Keratinocyte (primary cell): ENCODE measurements at regions not wholly inside any gene's neighbourhood (a gene's known extent, or its start where the extent isn't known, plus 50 kb on each side); places are given as distances from the start of the nearest gene placed in this dataset.
A peak's percentile ranks its signal among the peaks of the same experiment; 100 is the strongest.

ENCODE experiments used
- DNase-seq: peaks from one replicate; pipeline ENCODE4 v3.0.0-alpha.2; 2011; ENCODE audit warnings: low read depth, missing footprints, low spot score
- FAIRE-seq: peaks from 2 replicates; lab custom pipeline; 2011; peaks lifted over from hg19 to GRCh38; lab: Jason Lieb, UNC
- H2AFZ ChIP-seq: 2 replicates; pipeline ENCODE4 v1.6.0; 2012; ENCODE audit warnings: low read length, control low read depth, inconsistent platforms; ENCODE audit not compliant: control insufficient read depth
- H3K27ac ChIP-seq: 2 replicates; pipeline ENCODE4 v1.5.1; 2011; ENCODE audit warnings: low read length; ENCODE audit not compliant: control insufficient read depth, insufficient read depth
- H3K27me3 ChIP-seq: 3 replicates; pipeline ENCODE4 v1.6.0; 2011; ENCODE audit warnings: low read length; ENCODE audit not compliant: control insufficient read depth, insufficient read depth; ENCODE audit errors: extremely low read depth
- H3K36me3 ChIP-seq, 2 experiments: 2 replicates in 1 of 2; 3 replicates in 1 of 2; pipeline ENCODE4 v1.5.1; 2011; ENCODE audit warnings: low read length in 2 of 2, mild to moderate bottlenecking in 1 of 2; ENCODE audit not compliant: control insufficient read depth in 2 of 2, insufficient read depth in 2 of 2; ENCODE audit errors: extremely low read depth in 1 of 2
- H3K4me1 ChIP-seq: 3 replicates; pipeline ENCODE4 v1.5.1; 2011; ENCODE audit warnings: low read length; ENCODE audit not compliant: control insufficient read depth, insufficient read depth; ENCODE audit errors: extremely low read depth
- H3K4me2 ChIP-seq: 3 replicates; pipeline ENCODE4 v1.6.0; 2011; ENCODE audit warnings: low read depth, low read length; ENCODE audit not compliant: control insufficient read depth, insufficient read depth; ENCODE audit errors: extremely low read depth
- H3K4me3 ChIP-seq, 3 experiments: fragments of 200-600 bp in 1 of 3; sonication (generic) in 1 of 3; 2 replicates in 2 of 3; 3 replicates in 1 of 3; pipeline ENCODE4 v1.5.1; 2011 to 2016; ENCODE audit warnings: low read length in 3 of 3, mild to moderate bottlenecking in 3 of 3, control low read depth in 2 of 3, inconsistent platforms in 1 of 3, low read depth in 1 of 3, mixed read lengths in 1 of 3, mixed run types in 1 of 3, moderate library complexity in 1 of 3; ENCODE audit not compliant: control insufficient read depth in 2 of 3, insufficient read depth in 2 of 3; ENCODE audit errors: extremely low read depth in 1 of 3
- H3K79me2 ChIP-seq: 2 replicates; pipeline ENCODE4 v1.6.0; 2012; ENCODE audit warnings: low read length; ENCODE audit not compliant: control insufficient read depth, insufficient read depth
- H3K9ac ChIP-seq: 3 replicates; pipeline ENCODE4 v1.6.0; 2011; ENCODE audit warnings: low read length; ENCODE audit not compliant: control insufficient read depth, insufficient read depth; ENCODE audit errors: extremely low read depth
- H3K9me1 ChIP-seq: 3 replicates; pipeline ENCODE4 v1.6.0; 2011; ENCODE audit warnings: low read length; ENCODE audit not compliant: control insufficient read depth, insufficient read depth; ENCODE audit errors: extremely low read depth
- H3K9me3 ChIP-seq: 2 replicates; pipeline ENCODE4 v1.5.1; 2012; ENCODE audit warnings: low read depth, low read length; ENCODE audit not compliant: control insufficient read depth
- H4K20me1 ChIP-seq: 3 replicates; pipeline ENCODE4 v1.6.0; 2011; ENCODE audit warnings: low read length; ENCODE audit not compliant: control insufficient read depth, insufficient read depth; ENCODE audit errors: extremely low read depth
- EZH2 ChIP-seq: IDR thresholded peaks from one replicate; pipeline ENCODE4 v1.6.1; 2012; ENCODE audit warnings: inconsistent platforms, mild to moderate bottlenecking, low read length, moderate library complexity
- dilution Hi-C: fragments of 300-500 bp; cut with MboI; formaldehyde crosslinking; loops from one replicate; pipeline ENCODE4 v1.7.0; 2020; ENCODE audit warnings: low sequenced_read_pairs; ENCODE audit not compliant: extremely low pct_ligation_motif_present
- TF ChIP-seq, protein P1 (sequence below), 3 experiments: IDR thresholded peaks in 1 of 3; conservative IDR thresholded peaks in 1 of 3; optimal IDR thresholded peaks in 1 of 3; 2 replicates in 2 of 3; 3 replicates in 1 of 3; pipeline versions ENCODE3 to v1.5.1; 2011; ENCODE audit warnings: low read length in 3 of 3, mild to moderate bottlenecking in 3 of 3, moderate library complexity in 2 of 3, control low read depth in 1 of 3, inconsistent platforms in 1 of 3; ENCODE audit not compliant: insufficient read depth in 2 of 3; ENCODE audit errors: extremely low read depth in 1 of 3

DNA sequence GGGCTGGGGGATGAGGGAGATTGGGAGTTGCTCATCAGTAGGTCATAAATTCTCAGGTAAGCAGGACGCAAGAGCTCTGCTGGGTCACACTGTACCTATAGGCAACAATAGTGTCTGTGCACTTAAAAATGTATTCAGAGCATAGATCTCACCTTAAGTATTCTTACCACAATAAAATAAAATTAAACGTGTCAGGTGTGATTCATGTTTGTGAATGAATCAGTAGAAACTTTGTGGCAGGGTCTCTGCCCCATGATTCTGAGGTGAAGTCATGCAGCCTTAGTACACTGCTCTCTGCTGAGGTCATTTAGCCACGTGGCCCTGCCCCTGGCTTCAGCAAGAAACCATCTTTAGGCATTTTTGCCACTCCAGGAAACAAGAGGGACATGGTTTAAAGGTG, 253.8 kb downstream of the FBXO15 start:
- Histone ChIP-seq H3K9ac (no peak overlapping the region), H3K9me1 (no peaks in the 10 kb centered on the region), H3K27ac (no peak overlapping the region), H3K4me1 (no peaks in the 10 kb centered on the region), H3K79me2 (no peaks in the 10 kb centered on the region), H3K36me3 (no peaks in the 10 kb centered on the region), H4K20me1 (no peaks in the 10 kb centered on the region), H3K27me3 (no peaks in the 10 kb centered on the region), H3K4me3 (no peak overlapping the region), H3K9me3 (no peaks in the 10 kb centered on the region), H2AFZ (no peak overlapping the region), H3K4me2 (no peak overlapping the region)
- TF ChIP-seq, protein P1, sequence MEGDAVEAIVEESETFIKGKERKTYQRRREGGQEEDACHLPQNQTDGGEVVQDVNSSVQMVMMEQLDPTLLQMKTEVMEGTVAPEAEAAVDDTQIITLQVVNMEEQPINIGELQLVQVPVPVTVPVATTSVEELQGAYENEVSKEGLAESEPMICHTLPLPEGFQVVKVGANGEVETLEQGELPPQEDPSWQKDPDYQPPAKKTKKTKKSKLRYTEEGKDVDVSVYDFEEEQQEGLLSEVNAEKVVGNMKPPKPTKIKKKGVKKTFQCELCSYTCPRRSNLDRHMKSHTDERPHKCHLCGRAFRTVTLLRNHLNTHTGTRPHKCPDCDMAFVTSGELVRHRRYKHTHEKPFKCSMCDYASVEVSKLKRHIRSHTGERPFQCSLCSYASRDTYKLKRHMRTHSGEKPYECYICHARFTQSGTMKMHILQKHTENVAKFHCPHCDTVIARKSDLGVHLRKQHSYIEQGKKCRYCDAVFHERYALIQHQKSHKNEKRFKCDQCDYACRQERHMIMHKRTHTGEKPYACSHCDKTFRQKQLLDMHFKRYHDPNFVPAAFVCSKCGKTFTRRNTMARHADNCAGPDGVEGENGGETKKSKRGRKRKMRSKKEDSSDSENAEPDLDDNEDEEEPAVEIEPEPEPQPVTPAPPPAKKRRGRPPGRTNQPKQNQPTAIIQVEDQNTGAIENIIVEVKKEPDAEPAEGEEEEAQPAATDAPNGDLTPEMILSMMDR (optimal IDR thresholded peaks at IDR 0.05 in 1 of 3, IDR thresholded peaks at IDR 0.05 in 1 of 3, conservative IDR thresholded peaks at IDR 0.05 in 1 of 3; ENCODE audit: extremely low read depth in 1 of 3, insufficient read depth in 2 of 3, low read length in 3 of 3) = no peak
- TF ChIP-seq EZH2 = no peak
- no peak for DNase-seq
- FAIRE-seq = no peak
- dilution Hi-C loops = no loop called here

DNA sequence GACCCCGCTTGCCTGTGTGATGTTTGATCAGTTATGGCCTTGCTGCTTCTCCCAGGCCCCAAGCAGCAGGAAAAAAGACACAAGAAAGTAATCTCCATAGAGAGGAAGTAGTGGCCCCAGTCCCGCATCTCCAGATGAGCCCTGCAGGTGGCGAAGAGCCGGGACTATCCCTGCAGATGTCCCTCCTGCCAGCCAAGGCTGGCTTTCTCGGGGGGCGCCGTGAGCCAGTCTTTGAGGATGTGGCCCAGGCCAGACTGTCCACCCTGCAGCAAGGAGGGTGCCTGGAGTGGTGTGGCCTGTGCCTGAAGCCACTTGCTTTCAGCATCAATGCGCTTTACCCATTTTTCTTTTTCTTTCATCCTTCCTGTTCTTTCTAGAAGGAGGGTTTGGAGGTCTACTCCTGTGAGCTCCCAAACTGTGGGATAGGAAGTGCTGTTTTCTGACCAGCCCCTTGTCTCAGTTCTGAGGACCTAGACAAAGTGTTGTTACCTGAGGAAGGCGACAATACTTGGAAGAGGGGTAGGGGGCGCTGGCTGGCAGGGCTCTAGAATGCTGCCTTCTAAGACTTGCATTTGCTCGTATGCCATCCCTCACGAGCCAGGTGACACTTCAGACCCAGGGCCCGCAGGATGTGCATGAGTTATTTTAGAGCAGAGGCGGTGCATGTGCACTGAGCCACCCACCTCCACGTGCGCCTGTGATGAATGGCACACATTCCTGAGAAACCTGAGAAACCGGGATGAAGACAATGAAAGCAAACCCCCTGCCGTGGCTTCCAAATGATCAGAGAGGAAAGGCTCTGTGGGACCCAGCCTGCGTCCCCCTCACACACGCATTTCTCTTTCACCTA, 255.8 kb downstream of the FBXO15 start:
- H3K27me3 ChIP-seq = no peaks in the 10 kb centered on the region
- dilution Hi-C loops = no loop called here
- H3K9me1 ChIP-seq = no peaks in the 10 kb centered on the region
- TF ChIP-seq EZH2 = no peak
- TF ChIP-seq, protein P1 (optimal IDR thresholded peaks at IDR 0.05 in 1 of 3, IDR thresholded peaks at IDR 0.05 in 1 of 3, conservative IDR thresholded peaks at IDR 0.05 in 1 of 3; ENCODE audit: extremely low read depth in 1 of 3, insufficient read depth in 2 of 3, low read length in 3 of 3) = peak in 2 of 3 experiments; percentile 20 to 33
- no peaks in the 10 kb centered on the region for H3K9me3 ChIP-seq
- H3K4me2 ChIP-seq = no peak overlapping the region
- H2AFZ ChIP-seq = no peak overlapping the region
- no peaks in the 10 kb centered on the region for H4K20me1 ChIP-seq
- FAIRE-seq = no peak
- no peaks in the 10 kb centered on the region for H3K36me3 ChIP-seq
- no peaks in the 10 kb centered on the region for H3K4me1 ChIP-seq
- H3K9ac ChIP-seq = no peak overlapping the region
- no peak overlapping the region for H3K27ac ChIP-seq
- H3K4me3 ChIP-seq = no peak overlapping the region
- no peak for DNase-seq
- H3K79me2 ChIP-seq = no peaks in the 10 kb centered on the region
